Ectodermal cell (in vitro differentiated cells): ENCODE measurements at regions not wholly inside any gene's neighbourhood (a gene's known extent, or its start where the extent isn't known, plus 50 kb on each side); places are given as distances from the start of the nearest gene placed in this dataset.
"Not testable (repeated sequence)": the region's sequence is repeated elsewhere in the genome, so short reads cannot be mapped to it uniquely, and the experiment has no call there.

Source experiments
- H3K27ac ChIP-seq: 2 replicates; pipeline ENCODE4 v1.7.0; 2013; ENCODE audit warnings: mild to moderate bottlenecking, low read depth, low read length; ENCODE audit not compliant: insufficient read depth, poor library complexity, severe bottlenecking
- H3K27me3 ChIP-seq: 2 replicates; pipeline ENCODE4 v1.7.0; 2013; ENCODE audit warnings: mild to moderate bottlenecking, low read length; ENCODE audit not compliant: insufficient read depth, control insufficient read depth, poor library complexity, severe bottlenecking
- H3K36me3 ChIP-seq: one replicate; pipeline ENCODE4 v1.7.0; 2013; ENCODE audit warnings: low read length; ENCODE audit not compliant: control insufficient read depth, insufficient read depth
- H3K4me1 ChIP-seq: one replicate; pipeline ENCODE4 v1.7.0; 2013; ENCODE audit warnings: low read length; ENCODE audit not compliant: control insufficient read depth, insufficient read depth
- H3K4me3 ChIP-seq: 2 replicates; pipeline ENCODE4 v1.7.0; 2013; ENCODE audit warnings: low read depth, low read length, control low read depth; ENCODE audit not compliant: insufficient read depth
- H3K9me3 ChIP-seq: 2 replicates; pipeline ENCODE4 v1.7.0; 2013; ENCODE audit warnings: mild to moderate bottlenecking, low read length, moderate library complexity; ENCODE audit not compliant: control insufficient read depth
- WGBS, 2 experiments: methylation state at CpG; one replicate each; pipeline ENCODE4 v1.1.7; 2013; ENCODE audit warnings: missing lambda C conversion rate in 2 of 2; 5-methylcytosine and 5-hydroxymethylcytosine counted together

DNA sequence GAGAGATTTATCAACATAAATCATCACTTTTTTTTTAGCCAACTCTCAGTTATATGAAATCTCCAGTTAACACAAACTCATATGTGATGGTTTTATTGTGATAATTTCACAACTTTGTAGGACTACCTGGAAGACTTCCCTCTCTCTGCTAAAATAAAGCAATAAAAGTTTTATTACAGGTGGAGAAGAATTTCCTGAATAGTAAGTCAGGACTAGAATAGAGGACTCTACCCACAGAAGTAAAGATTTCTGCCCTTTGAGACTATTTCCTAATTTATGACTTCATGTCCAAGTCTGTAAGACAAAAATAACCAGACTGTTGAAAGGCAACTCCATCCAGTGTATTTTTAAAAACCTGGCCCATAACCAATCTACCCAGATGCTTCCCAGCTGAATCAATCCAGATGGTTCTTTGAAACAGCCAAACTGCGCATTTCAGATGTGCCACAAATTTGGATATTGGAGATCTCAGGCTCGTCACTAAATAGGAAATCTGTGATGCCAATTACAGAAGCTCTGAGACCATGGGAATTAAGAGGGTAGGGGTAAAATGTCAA is 234.0 kb upstream of the NMUR2 start:
- no peaks in the 10 kb centered on the region for H3K27me3 ChIP-seq
- WGBS, 2 experiments = 93 to 95% methylated on average over 2 of the region's 2 CpGs
- H3K36me3 ChIP-seq = no peaks in the 10 kb centered on the region
- H3K4me3 ChIP-seq = no peak overlapping the region
- no peak overlapping the region for H3K27ac ChIP-seq
- H3K9me3 ChIP-seq = no peaks in the 10 kb centered on the region
- peaks cover 10% of the 10 kb centered on the region for H3K4me1 ChIP-seq

DNA sequence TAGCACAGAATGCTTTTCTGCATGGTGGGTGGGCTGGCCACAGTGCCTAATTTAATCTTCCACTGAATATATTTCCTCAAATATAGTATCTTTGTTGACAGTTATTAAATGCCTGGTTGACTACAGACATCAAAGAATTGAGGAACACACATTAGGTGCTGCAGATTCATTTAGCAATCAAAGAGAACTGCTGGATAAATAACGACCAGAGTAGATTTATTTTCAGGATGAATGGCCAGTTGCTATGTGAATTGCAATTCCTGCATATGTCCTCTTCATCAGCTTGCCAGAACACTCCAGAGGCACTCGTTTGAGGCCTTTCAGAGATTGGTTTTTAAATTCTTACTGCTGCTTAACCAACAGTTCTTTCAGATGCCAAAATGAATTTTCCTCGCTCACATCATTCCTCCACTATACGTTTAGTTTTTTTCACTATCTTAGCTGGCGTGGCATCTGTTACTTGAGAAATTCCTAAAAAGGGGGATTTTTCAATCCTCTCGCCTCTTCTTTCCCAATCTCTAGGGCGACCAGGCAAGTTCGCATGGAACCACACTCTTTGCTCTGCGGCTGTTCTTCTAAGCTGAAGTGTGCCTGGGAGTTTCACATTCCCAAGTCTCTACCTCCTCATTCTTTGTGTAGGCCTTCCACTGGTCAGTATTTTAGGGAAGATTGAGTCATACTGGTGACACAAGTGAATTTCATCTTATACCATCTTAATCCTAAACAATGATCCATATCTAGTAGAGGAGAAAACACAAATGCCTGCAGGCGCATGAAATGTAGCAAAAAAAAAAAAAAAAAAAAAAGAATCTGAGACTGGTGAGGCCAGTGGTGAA is 237.1 kb upstream of the NMUR2 start:
- Histone ChIP-seq H3K9me3 (no peaks in the 10 kb centered on the region), H3K36me3 (no peaks in the 10 kb centered on the region), H3K4me3 (no peak overlapping the region), H3K27ac (no peak overlapping the region), H3K4me1 (no peaks in the 10 kb centered on the region), H3K27me3 (no peaks in the 10 kb centered on the region)
- 87 to 89% methylated on average over 9 to 10 of the region's 10 CpGs for WGBS, 2 experiments

GRCh38 chr5:152642880-152643279 is 237.8 kb upstream of the NMUR2 start:
- H3K36me3 ChIP-seq = no peaks in the 10 kb centered on the region
- 14% methylated on average over 1 of the region's 1 CpG; no CpG with 5 or more reads in 1 of the 2 experiments for WGBS, 2 experiments
- H3K4me1 ChIP-seq = no peaks in the 10 kb centered on the region
- no peak overlapping the region for H3K4me3 ChIP-seq
- no peak overlapping the region for H3K27ac ChIP-seq
- H3K9me3 ChIP-seq = no peaks in the 10 kb centered on the region
- no peaks in the 10 kb centered on the region for H3K27me3 ChIP-seq

- Histone ChIP-seq H3K4me1 (no peaks in the 10 kb centered on the region), H3K36me3 (no peaks in the 10 kb centered on the region), H3K27me3 (no peaks in the 10 kb centered on the region), H3K4me3 (no peak overlapping the region), H3K27ac (no peak overlapping the region), H3K9me3 (no peaks in the 10 kb centered on the region)
- 81 to 92% methylated on average over 2 of the region's 2 CpGs for WGBS, 2 experiments
These were observed 239.1 kb upstream of the NMUR2 start for GRCh38 chr5:152644029-152644728.

- no peak overlapping the region for H3K4me3 ChIP-seq
- no peaks in the 10 kb centered on the region for H3K27me3 ChIP-seq
- no peaks in the 10 kb centered on the region for H3K36me3 ChIP-seq
- no peaks in the 10 kb centered on the region for H3K9me3 ChIP-seq
- H3K27ac ChIP-seq = no peak overlapping the region
- no peaks in the 10 kb centered on the region for H3K4me1 ChIP-seq
These were observed 244.5 kb upstream of the NMUR2 start for GRCh38 chr5:152649609-152650008.

DNA sequence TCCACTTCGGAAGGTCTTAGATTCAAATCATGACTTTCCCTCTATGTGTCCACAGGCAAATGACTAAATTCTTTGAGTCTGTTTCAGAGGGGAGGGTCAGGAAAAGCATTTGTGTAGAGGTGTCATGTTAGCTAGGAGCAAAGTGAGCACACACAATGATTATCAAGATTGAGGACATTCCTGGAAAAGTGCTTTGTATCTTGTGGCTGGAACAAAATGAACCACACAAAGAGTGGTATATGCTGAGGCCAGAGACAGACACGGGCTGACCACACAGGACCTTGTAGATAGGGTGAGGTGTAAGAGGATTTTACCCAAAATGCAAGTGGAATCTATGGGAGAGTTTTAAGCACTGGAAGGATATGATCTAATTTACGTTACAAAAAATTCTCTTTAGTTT is 245.3 kb upstream of the NMUR2 start:
- no peak overlapping the region for H3K27ac ChIP-seq
- H3K36me3 ChIP-seq = no peaks in the 10 kb centered on the region
- H3K9me3 ChIP-seq = no peaks in the 10 kb centered on the region
- 92 to 93% methylated on average over 3 of the region's 3 CpGs for WGBS, 2 experiments
- no peaks in the 10 kb centered on the region for H3K4me1 ChIP-seq
- H3K27me3 ChIP-seq = no peaks in the 10 kb centered on the region
- H3K4me3 ChIP-seq = no peak overlapping the region

GRCh38 chr5:152659470-152659869 is 254.4 kb upstream of the NMUR2 start:
- not testable (repeated sequence) for H3K4me1 ChIP-seq, H3K27ac ChIP-seq, H3K9me3 ChIP-seq, H3K4me3 ChIP-seq, H3K36me3 ChIP-seq, H3K27me3 ChIP-seq
- WGBS, 2 experiments = 76 to 78% methylated on average over 18 of the region's 18 CpGs

GRCh38 chr5:152673601-152674000 is 268.5 kb upstream of the NMUR2 start:
- H3K4me3 ChIP-seq = no peak overlapping the region
- no peak overlapping the region for H3K27ac ChIP-seq
- no peaks in the 10 kb centered on the region for H3K9me3 ChIP-seq
- H3K27me3 ChIP-seq = no peaks in the 10 kb centered on the region
- H3K4me1 ChIP-seq = no peaks in the 10 kb centered on the region
- no peaks in the 10 kb centered on the region for H3K36me3 ChIP-seq
- WGBS, 2 experiments = 88 to 100% methylated on average over 1 of the region's 1 CpG

DNA sequence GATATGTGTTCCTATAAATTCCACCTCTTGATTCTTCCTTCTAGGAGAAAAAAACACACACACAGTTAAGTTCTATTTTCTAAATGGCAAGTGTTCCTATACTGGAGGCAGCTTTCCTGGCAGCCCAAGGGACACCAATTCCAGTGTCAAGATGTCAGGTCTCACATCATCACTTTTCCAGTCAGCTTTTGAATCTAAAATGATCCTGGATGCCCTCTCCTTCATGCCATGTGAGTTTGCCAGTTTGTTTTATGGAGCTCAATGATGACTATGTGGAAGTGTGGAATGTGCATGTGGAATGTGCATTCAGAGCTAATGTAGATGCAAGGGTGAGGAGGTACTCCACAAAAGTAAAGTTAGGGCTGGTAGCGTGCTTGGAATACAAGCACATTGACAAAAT is 269.3 kb upstream of the NMUR2 start:
- Histone ChIP-seq H3K27ac (no peak overlapping the region), H3K36me3 (no peaks in the 10 kb centered on the region)
- WGBS, 2 experiments = 94 to 100% methylated on average over 1 of the region's 1 CpG

GRCh38 chr5:152676196-152676595 is 271.1 kb upstream of the NMUR2 start:
- H3K27ac ChIP-seq = no peak overlapping the region

More for the DNA sequence above, 269.3 kb upstream of the NMUR2 start:
- Histone ChIP-seq H3K4me1 (no peaks in the 10 kb centered on the region), H3K9me3 (no peaks in the 10 kb centered on the region), H3K27me3 (no peaks in the 10 kb centered on the region), H3K4me3 (no peak overlapping the region)

More at GRCh38 chr5:152676196-152676595, 271.1 kb upstream of the NMUR2 start:
- Histone ChIP-seq H3K4me3 (no peak overlapping the region), H3K27me3 (no peaks in the 10 kb centered on the region), H3K9me3 (no peaks in the 10 kb centered on the region), H3K4me1 (no peaks in the 10 kb centered on the region), H3K36me3 (no peaks in the 10 kb centered on the region)
- 85 to 86% methylated on average over 5 of the region's 5 CpGs for WGBS, 2 experiments
